HG02938 (cell line): ENCODE measurements at regions not wholly inside any gene's neighbourhood (a gene's known extent, or its start where the extent isn't known, plus 50 kb on each side); places are given as distances from the start of the nearest gene placed in this dataset.
"Not testable (repeated sequence)": the region's sequence is repeated elsewhere in the genome, so short reads cannot be mapped to it uniquely, and the experiment has no call there.

ENCODE experiments used
- ATAC-seq: cut with Tn5 transposase; IDR thresholded peaks from one replicate; pipeline ENCODE4 v1.9.1; 2021; ENCODE audit warnings: mild to moderate bottlenecking, moderate library complexity; ENCODE audit not compliant: unreplicated experiment

- ATAC-seq, result no peak
Observed at GRCh38 chr6:121593011-121593641, 157.7 kb downstream of the GJA1 start.

GRCh38 chr6:121594053-121594452 lies 158.6 kb downstream of the GJA1 start:
- no peak for ATAC-seq

GRCh38 chr6:121595646-121596045 lies 160.2 kb downstream of the GJA1 start:
- ATAC-seq, result no peak

GRCh38 chr6:121596441-121596840 lies 161.0 kb downstream of the GJA1 start:
- no peak for ATAC-seq

GRCh38 chr6:121597654-121598053 lies 162.2 kb downstream of the GJA1 start:
- ATAC-seq, result no peak

- not testable (repeated sequence) for ATAC-seq
Observed at GRCh38 chr6:121599331-121599730, 163.9 kb downstream of the GJA1 start.

- no peak for ATAC-seq
Observed at GRCh38 chr6:121600389-121601168, 165.1 kb downstream of the GJA1 start.

GRCh38 chr6:121603486-121603885 lies 168.0 kb downstream of the GJA1 start:
- no peak for ATAC-seq

- ATAC-seq, result no peak
Observed at GRCh38 chr6:121607721-121608120, 172.3 kb downstream of the GJA1 start.

- no peak for ATAC-seq
Observed at GRCh38 chr6:121608270-121608669, 172.8 kb downstream of the GJA1 start.

GRCh38 chr6:121609281-121609680 lies 173.8 kb downstream of the GJA1 start:
- ATAC-seq, result no peak

GRCh38 chr6:121612927-121613326 lies 177.5 kb downstream of the GJA1 start:
- ATAC-seq, result no peak

- ATAC-seq, result no peak
Observed at GRCh38 chr6:121614115-121614514, 178.7 kb downstream of the GJA1 start.

GRCh38 chr6:121615493-121615892 lies 180.0 kb downstream of the GJA1 start:
- ATAC-seq, result no peak

GRCh38 chr6:121616406-121616805 lies 181.0 kb downstream of the GJA1 start:
- ATAC-seq, result no peak

GRCh38 chr6:121617388-121617787 lies 181.9 kb downstream of the GJA1 start:
- no peak for ATAC-seq

- no peak for ATAC-seq
Observed at GRCh38 chr6:121619013-121619412, 183.6 kb downstream of the GJA1 start.

- ATAC-seq, result no peak
Observed at GRCh38 chr6:121619987-121620740, 184.7 kb downstream of the GJA1 start.

- no peak for ATAC-seq
Observed at GRCh38 chr6:121627761-121628160, 192.3 kb downstream of the GJA1 start.

GRCh38 chr6:121630716-121631115 lies 195.3 kb downstream of the GJA1 start:
- no peak for ATAC-seq

GRCh38 chr6:121631752-121632151 lies 196.3 kb downstream of the GJA1 start:
- ATAC-seq, result not testable (repeated sequence)

- no peak for ATAC-seq
Observed at GRCh38 chr6:121633309-121633708, 197.9 kb downstream of the GJA1 start.
